GM13976 (cell line): ENCODE measurements at regions not wholly inside any gene's neighbourhood (a gene's known extent, or its start where the extent isn't known, plus 50 kb on each side); places are given as distances from the start of the nearest gene placed in this dataset.
A peak's percentile ranks its signal among the peaks of the same experiment; 100 is the strongest.

Experiments used
- DNase-seq: peaks from one replicate; pipeline ENCODE4 v3.0.0; 2012; ENCODE audit warnings: low spot score
- CTCF ChIP-seq: IDR thresholded peaks from 2 replicates; pipeline ENCODE4 v1.5.1; 2012; ENCODE audit warnings: borderline replicate concordance, mild to moderate bottlenecking; ENCODE audit not compliant: insufficient read depth; ENCODE audit errors: extremely low read depth, missing control alignments, control extremely low read depth
- in situ Hi-C: fragments of 300-500 bp; cut with MboI; formaldehyde crosslinking; loops from one replicate; pipeline ENCODE4 v1.12.0; 2022; ENCODE audit warnings: low sequenced_read_pairs, mixed read lengths, inconsistent platforms; ENCODE audit not compliant: unreplicated experiment

- no peak for TF ChIP-seq CTCF
- DNase-seq = no peak
- in situ Hi-C loops = no loop called here
These were observed 1259.0 kb upstream of the GOT2 start for GRCh38 chr16:59993101-59993500.

- TF ChIP-seq CTCF = no peak
- in situ Hi-C loops = no loop called here
- no peak for DNase-seq
These were observed 1257.1 kb upstream of the GOT2 start for GRCh38 chr16:59991171-59991570.

- DNase-seq = no peak
- in situ Hi-C loops = no loop called here
- no peak for TF ChIP-seq CTCF
These were observed 1254.5 kb upstream of the GOT2 start for GRCh38 chr16:59988591-59988990.

GRCh38 chr16:59975953-59976352, 1241.8 kb upstream of the GOT2 start:
- in situ Hi-C loops = no loop called here
- no peak for TF ChIP-seq CTCF
- DNase-seq = peak; percentile 11

GRCh38 chr16:59973966-59974365, 1239.8 kb upstream of the GOT2 start:
- in situ Hi-C loops = no loop called here
- no peak for DNase-seq
- no peak for TF ChIP-seq CTCF

- DNase-seq = no peak
- no peak for TF ChIP-seq CTCF
- in situ Hi-C loops = no loop called here
These were observed 1237.1 kb upstream of the GOT2 start for GRCh38 chr16:59971264-59971663.

GRCh38 chr16:59964232-59964924, 1230.3 kb upstream of the GOT2 start:
- DNase-seq = no peak
- TF ChIP-seq CTCF = no peak
- in situ Hi-C loops = no loop called here
